RPMI8226 (cell line): ENCODE measurements at regions not wholly inside any gene's neighbourhood (a gene's known extent, or its start where the extent isn't known, plus 50 kb on each side); places are given as distances from the start of the nearest gene placed in this dataset.
"Not testable (repeated sequence)": the region's sequence is repeated elsewhere in the genome, so short reads cannot be mapped to it uniquely, and the experiment has no call there.

Experiments used
- DNase-seq: peaks from one replicate; pipeline ENCODE4 v3.0.0-alpha.2; 2015

DNA sequence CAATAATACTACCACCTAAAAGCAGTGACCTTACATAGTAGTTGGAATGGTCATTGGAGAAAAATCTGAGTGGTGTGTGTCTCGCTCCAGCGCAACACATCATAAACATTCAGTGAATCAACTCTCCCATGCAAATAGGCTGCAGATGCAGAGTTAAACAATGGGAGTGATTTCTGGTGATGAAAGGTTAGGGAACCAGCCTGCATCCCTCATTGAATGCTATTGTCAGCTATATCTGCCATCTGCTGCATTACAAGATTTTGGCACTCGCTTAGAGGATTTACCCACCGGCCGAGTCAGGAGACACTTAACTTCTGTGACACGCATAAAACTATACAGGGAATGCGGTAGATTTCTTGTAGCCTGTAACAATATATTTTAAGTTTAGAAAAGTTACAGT lies 900.9 kb downstream of the FLRT2 start:
- no peak for DNase-seq

GRCh38 chr14:86423214-86423613 lies 893.3 kb downstream of the FLRT2 start:
- DNase-seq, result no peak

GRCh38 chr14:86420131-86420530 lies 890.2 kb downstream of the FLRT2 start:
- DNase-seq, result no peak

DNA sequence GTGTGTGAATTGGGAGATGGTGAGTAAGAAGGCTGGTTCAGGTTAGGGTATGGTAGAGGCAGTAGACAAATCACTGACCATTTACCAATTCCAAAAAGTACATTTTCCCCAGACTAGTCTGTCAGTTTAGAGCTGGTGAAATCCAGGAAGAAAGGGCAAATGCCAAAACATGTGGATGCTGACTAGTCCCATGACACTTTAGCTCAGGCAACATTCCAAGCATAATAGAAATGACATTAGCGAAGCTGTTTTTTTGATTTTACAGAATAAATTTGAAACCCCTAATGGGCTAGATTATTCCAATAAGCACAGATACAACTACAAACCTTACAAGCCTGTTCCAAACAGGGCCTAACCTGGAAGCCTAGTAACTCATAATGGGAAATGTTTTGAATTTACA lies 884.2 kb downstream of the FLRT2 start:
- no peak for DNase-seq

- DNase-seq, result no peak
Measured at GRCh38 chr14:86404989-86405649, 875.2 kb downstream of the FLRT2 start.

DNA sequence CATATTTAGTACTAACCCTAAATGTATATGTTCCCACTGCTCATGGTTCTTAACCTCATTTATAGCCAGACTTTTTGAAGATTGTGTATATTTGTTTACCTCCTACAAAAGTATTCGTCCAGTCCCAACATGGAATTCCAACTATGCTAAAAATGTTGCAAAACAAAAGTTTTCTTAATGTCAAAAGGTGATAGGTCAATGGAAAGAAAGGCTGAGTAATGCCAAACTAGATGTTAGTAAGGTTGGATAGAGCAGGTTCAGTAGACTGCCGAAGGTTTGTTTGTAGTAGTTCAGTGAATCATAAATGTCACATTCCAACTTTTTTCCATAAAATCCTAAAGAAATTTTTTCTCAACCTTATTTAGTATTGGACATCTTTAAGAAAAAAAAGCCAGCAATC lies 874.5 kb downstream of the FLRT2 start:
- DNase-seq, result no peak

GRCh38 chr14:86402545-86402944 lies 872.6 kb downstream of the FLRT2 start:
- DNase-seq, result no peak

- no peak for DNase-seq
Measured at GRCh38 chr14:86391085-86391484, 861.1 kb downstream of the FLRT2 start.

- no peak for DNase-seq
Measured at GRCh38 chr14:86388216-86388615, 858.3 kb downstream of the FLRT2 start.

DNA sequence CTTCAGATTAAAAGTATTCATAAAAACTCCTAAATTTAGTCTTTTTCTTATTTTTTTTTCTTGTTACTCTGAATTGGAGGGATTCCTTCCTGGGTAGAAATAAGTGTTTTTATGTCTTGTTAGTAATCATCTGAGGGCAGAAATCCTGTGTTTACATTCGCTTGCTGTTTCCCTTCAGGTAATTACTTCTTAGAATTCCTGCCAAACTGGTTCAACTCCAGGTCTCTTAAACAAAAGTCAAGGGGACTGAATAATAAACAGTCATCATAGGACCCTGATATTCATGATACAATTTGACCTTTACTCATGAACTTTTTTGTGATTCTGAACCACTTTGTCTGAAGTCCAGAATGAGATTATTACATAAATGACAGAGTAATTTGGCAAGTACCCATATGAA lies 843.9 kb downstream of the FLRT2 start:
- no peak for DNase-seq

DNA sequence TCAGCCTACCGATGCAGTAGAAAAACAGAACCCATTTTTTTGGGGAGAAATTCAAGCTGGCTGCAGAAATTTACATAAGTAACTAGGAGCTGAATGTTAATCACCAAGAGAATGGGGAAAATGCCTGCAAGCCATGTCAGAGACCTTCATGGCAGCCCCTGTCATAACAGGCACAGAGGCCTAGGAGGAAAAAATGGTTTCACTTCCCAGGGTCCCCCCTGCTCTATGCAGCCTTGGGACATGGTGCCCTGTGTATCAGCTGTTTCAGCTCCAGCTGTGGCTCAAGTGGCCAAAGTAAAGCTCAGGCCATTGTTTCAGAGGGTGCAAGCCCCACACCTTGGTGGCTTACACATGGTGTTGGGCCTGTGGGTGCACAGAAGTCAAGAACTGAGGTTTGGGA lies 842.5 kb downstream of the FLRT2 start:
- DNase-seq, result no peak

- DNase-seq, result no peak
Measured at GRCh38 chr14:86364634-86365033, 834.7 kb downstream of the FLRT2 start.

DNA sequence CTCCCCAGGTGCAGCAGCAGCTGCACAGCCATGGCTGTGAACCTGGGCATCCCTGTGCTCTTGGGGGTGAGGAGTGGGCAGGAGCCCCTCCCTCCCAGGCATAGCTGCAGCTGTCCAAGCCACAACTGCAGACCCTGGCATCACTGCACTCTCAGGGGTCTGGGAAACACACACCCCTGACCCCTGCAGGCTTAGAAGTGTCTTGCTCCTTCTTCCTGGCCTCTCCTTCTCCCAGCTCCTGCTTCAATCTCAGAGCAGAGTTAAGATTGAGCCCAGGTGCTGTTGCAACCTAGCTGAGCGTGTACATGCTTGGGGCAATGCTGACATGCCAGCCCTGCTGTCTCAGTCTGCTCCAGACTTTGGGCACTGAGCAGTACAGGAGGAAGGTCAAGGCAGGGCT lies 833.6 kb downstream of the FLRT2 start:
- DNase-seq, result no peak

DNA sequence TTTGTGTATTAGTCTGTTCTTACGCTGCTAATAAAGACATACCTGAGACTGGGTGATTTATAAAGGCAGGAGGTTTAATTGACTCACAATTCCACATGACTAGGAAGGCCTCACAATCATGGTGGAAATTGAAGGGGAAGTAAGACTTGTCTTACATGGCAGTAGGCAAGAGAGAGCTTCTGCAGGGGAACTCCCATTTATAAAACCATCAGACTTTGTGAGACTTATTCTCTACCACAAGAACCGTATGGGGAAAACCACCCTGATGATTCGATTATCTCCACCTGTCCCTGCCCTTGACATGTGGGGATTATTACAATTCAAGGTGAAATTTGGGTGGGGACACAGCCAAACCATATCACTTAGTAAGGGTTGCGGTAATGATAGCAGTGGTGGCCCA lies 833.1 kb downstream of the FLRT2 start:
- DNase-seq, result no peak

GRCh38 chr14:86357876-86358275 lies 827.9 kb downstream of the FLRT2 start:
- DNase-seq, result no peak

GRCh38 chr14:86357119-86357518 lies 827.2 kb downstream of the FLRT2 start:
- DNase-seq, result no peak

DNA sequence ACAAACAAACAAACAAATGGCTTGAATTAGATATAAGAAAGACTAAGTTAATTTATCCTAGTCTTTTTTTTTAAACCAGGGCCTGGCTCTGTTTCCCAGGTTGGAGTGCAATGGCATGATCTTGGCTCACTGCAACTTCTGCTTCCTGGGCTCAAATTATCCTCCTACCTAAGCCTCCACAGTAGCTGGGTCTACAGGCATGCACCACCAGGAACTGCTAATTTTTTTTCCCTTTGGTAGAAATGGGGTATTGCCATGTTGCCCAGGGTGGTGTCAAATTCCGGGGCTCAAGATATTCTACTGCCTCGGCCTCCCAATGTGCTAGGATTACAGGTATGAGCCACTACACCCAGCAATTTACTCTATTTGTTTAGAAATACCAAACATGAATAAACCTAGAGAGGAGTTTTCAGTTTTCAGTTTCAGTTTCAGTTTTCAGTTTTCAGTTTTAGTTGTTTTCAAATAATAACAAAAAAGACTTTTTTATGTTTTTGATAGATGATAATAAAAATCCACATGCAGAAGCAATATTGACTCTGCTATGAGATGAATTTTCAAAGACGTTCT lies 817.0 kb downstream of the FLRT2 start:
- DNase-seq, result peak; percentile 34

- peak; percentile 11 for DNase-seq
Measured at GRCh38 chr14:86334355-86334754, 804.4 kb downstream of the FLRT2 start.

DNA sequence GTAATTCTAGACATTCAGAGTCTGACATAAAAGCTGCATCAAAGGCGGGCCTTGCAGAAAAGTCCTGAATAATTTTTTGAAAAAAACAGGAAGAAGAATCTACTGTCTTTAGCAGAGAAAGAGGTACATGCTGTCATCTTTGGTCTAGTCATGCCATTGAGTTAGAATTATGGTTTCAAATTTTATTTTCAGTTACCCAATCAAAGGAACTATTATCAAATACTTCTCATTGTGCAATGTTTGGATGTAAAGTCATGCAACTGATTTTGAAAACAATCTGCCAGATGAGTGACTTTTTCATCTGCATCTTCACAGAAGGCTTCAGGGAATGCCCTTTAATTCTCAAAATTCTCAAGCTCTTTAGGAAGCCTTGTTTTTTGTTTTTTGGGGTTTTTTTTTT lies 803.5 kb downstream of the FLRT2 start:
- no peak for DNase-seq

GRCh38 chr14:86331341-86331740 lies 801.4 kb downstream of the FLRT2 start:
- no peak for DNase-seq

GRCh38 chr14:86321151-86321550 lies 791.2 kb downstream of the FLRT2 start:
- DNase-seq, result no peak

GRCh38 chr14:86312154-86312665 lies 782.3 kb downstream of the FLRT2 start:
- DNase-seq, result not testable (repeated sequence)

DNA sequence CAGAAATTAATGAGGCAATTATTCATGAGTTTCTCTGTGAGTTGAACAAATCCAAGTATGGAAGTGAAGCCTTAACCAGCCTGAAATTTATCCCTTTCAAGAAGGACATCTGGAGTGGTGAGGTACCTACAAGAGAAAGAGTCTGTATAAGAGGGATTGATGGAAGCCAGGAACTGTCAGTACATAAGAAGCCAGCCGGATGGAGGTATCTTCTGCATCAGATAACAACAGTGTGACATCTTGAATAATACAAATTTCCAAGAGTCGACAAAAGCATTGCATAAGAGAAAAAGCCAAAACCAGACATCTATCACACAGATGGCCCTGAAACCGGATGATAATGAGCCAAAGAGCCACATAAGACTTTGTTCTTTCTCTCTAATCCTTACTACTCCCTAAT lies 781.2 kb downstream of the FLRT2 start:
- DNase-seq, result no peak

DNA sequence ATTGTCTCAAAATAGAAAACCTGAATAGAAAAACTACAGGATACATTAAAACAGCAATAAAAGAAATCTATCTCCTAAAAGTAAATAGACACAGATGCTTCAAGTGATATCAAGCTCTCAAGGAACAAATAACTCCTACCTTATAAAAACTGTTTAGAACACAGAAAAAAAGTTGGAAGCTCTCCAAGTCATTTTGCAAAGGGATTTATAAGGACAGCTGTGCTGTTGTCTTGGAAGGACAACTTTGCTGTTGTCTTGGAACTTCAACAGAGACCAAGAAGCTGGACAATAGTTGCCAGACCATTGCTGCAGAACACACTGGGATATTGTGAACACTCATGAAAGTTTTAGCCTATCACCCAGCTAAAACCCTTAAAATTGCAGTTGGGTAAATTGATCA lies 780.7 kb downstream of the FLRT2 start:
- DNase-seq, result no peak

DNA sequence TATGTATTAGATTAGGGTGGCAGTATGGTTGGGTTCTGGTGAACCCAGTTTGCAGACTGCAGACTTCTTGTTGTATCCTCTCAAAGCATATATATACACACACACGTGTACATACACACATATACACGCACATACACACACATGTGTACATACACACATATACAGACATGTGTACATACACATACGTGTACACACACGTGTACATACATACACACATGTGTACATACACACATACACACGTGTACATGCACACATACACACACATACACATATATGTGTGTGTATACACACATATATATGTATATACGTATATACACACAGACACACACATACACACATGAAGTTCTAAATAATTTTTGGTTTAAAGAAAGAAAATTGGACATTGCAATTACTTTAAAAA lies 780.2 kb downstream of the FLRT2 start:
- DNase-seq, result no peak
